ENCODE measurements at regions not wholly inside any gene's neighbourhood (a gene's known extent, or its start where the extent isn't known, plus 50 kb on each side); places are given as distances from the start of the nearest gene placed in this dataset.

- TF ChIP-seq FOXP2 (optimal IDR thresholded peaks at IDR 0.05; ENCODE audit: control extremely low read depth, extremely low read length, insufficient read depth) (no peak), POLR2AphosphoS5 (IDR thresholded peaks at IDR 0.05; ENCODE audit: borderline replicate concordance, low read depth, low read length) (no peak), EZH2 (IDR thresholded peaks at IDR 0.05) (no peak)
Observed at GRCh38 chr13:105908586-105908985, 626.9 kb downstream of the EFNB2 start.

Measured in SK-N-MC (cell line).